ENCODE measurements at regions not wholly inside any gene's neighbourhood (a gene's known extent, or its start where the extent isn't known, plus 50 kb on each side); places are given as distances from the start of the nearest gene placed in this dataset.

GRCh38 chr6:49097116-49097515 lies 365.9 kb downstream of the MMUT start:
- no peak for DNase-seq

GRCh38 chr6:49088631-49089030 lies 374.4 kb downstream of the MMUT start:
- no peak for DNase-seq

- no peak for DNase-seq
These were observed 375.7 kb downstream of the MMUT start for GRCh38 chr6:49087369-49087768.

- DNase-seq, result no peak
These were observed 380.4 kb downstream of the MMUT start for GRCh38 chr6:49082611-49083010.

- no peak for DNase-seq
These were observed 390.0 kb downstream of the MMUT start for GRCh38 chr6:49072885-49073620.

GRCh38 chr6:49072146-49072545 lies 390.9 kb downstream of the MMUT start:
- DNase-seq, result no peak

GRCh38 chr6:49070411-49070810 lies 392.6 kb downstream of the MMUT start:
- DNase-seq, result no peak

- DNase-seq, result no peak
These were observed 408.7 kb downstream of the MMUT start for GRCh38 chr6:49054311-49054710.

GRCh38 chr6:49052901-49053300 lies 410.2 kb downstream of the MMUT start:
- no peak for DNase-seq

- DNase-seq, result no peak
These were observed 411.8 kb downstream of the MMUT start for GRCh38 chr6:49051281-49051680.

GRCh38 chr6:49050584-49050983 lies 412.5 kb downstream of the MMUT start:
- DNase-seq, result no peak

GRCh38 chr6:49038294-49038822 lies 424.7 kb downstream of the MMUT start:
- no peak for DNase-seq

GRCh38 chr6:49030251-49031020 lies 432.6 kb downstream of the MMUT start:
- DNase-seq, result no peak

GRCh38 chr6:49027644-49028043 lies 435.4 kb downstream of the MMUT start:
- DNase-seq, result no peak

GRCh38 chr6:49025273-49026240 lies 437.5 kb downstream of the MMUT start:
- DNase-seq, result no peak

GRCh38 chr6:49004801-49005200 lies 458.3 kb downstream of the MMUT start:
- DNase-seq, result no peak

- DNase-seq, result peak; percentile 24
These were observed 459.7 kb downstream of the MMUT start for GRCh38 chr6:49003348-49003747.

- peak; percentile 6 for DNase-seq
These were observed 461.1 kb downstream of the MMUT start for GRCh38 chr6:49001856-49002541.

- DNase-seq, result no peak
These were observed 464.5 kb downstream of the MMUT start for GRCh38 chr6:48998574-48998973.

GRCh38 chr6:48996461-48997119 lies 466.5 kb downstream of the MMUT start:
- no peak for DNase-seq

GRCh38 chr6:48994811-48995210 lies 468.2 kb downstream of the MMUT start:
- DNase-seq, result peak; percentile 22

- DNase-seq, result no peak
These were observed 472.3 kb downstream of the MMUT start for GRCh38 chr6:48990739-48991138.
